BJ (cell line): ENCODE measurements at regions not wholly inside any gene's neighbourhood (a gene's known extent, or its start where the extent isn't known, plus 50 kb on each side); places are given as distances from the start of the nearest gene placed in this dataset.

Experiments
- CTCF ChIA-PET: fragments of 350-600 bp; formaldehyde crosslinking; extraction: SDS; loops from one replicate; lab custom pipeline; 2021; ENCODE audit warnings: antibody characterized with exemption, inconsistent platforms; lab: Yijun Ruan, JAX
- POLR2A ChIA-PET: fragments of 300-600 bp; sonication (Branson Sonifier 250); formaldehyde crosslinking; extraction: SDS; loops from one replicate; lab custom pipeline; 2021; ENCODE audit warnings: antibody characterized with exemption; lab: Charles Lee
- DNase-seq: peaks from one replicate; pipeline ENCODE4 v3.0.0-alpha.2; 2011; ENCODE audit warnings: low read depth
- H3K27me3 ChIP-seq: 2 replicates; pipeline ENCODE4 v1.6.0; 2011; ENCODE audit warnings: low read length; ENCODE audit not compliant: control insufficient read depth, insufficient read depth
- H3K36me3 ChIP-seq: 2 replicates; pipeline ENCODE4 v1.5.1; 2011; ENCODE audit warnings: low read length; ENCODE audit not compliant: control insufficient read depth, insufficient read depth
- H3K4me3 ChIP-seq: 2 replicates; pipeline ENCODE4 v1.5.1; 2011; ENCODE audit warnings: low read depth, mild to moderate bottlenecking, control low read depth, low read length
- TF ChIP-seq, protein P1 (sequence below): IDR thresholded peaks from 2 replicates; pipeline ENCODE4 v1.5.1; 2011; ENCODE audit warnings: low read depth, mild to moderate bottlenecking, control low read depth, inconsistent platforms, low read length, moderate library complexity; ENCODE audit not compliant: insufficient read depth

DNA sequence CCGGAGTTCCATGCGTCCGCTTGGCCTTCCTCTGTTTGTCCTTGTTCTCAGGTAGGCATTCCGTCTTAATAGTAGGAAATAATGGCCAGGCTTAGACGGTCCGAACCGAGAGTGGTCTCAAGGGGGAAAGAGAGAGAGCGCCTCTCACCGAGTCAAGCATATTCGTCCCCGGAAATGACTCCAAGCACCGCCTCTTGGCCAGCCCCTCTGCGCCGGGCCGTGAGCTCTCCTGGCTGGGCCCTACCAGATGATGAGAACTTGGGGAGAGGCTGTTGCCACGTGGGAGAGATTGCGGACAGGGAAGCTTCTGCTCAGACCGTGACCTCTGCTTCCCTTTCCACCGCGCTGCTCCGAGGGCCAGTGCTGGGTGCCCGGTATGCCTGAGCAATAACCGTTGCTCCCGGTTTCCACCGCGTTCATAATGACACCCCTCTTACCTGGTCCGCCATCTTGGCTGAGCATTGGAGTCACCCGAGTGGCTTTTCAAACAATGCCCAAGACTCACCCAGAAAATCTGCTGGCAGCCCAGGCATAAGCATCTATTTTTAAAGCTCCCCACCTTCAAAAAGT lies 251.1 kb upstream of the SHH start:
- POLR2A ChIA-PET: no interaction called here
- Histone ChIP-seq H3K27me3 (no peaks in the 10 kb centered on the region), H3K4me3 (no peak overlapping the region), H3K36me3 (no peaks in the 10 kb centered on the region)
- CTCF ChIA-PET: no interaction called here
- TF ChIP-seq, protein P1, sequence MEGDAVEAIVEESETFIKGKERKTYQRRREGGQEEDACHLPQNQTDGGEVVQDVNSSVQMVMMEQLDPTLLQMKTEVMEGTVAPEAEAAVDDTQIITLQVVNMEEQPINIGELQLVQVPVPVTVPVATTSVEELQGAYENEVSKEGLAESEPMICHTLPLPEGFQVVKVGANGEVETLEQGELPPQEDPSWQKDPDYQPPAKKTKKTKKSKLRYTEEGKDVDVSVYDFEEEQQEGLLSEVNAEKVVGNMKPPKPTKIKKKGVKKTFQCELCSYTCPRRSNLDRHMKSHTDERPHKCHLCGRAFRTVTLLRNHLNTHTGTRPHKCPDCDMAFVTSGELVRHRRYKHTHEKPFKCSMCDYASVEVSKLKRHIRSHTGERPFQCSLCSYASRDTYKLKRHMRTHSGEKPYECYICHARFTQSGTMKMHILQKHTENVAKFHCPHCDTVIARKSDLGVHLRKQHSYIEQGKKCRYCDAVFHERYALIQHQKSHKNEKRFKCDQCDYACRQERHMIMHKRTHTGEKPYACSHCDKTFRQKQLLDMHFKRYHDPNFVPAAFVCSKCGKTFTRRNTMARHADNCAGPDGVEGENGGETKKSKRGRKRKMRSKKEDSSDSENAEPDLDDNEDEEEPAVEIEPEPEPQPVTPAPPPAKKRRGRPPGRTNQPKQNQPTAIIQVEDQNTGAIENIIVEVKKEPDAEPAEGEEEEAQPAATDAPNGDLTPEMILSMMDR: no peak
- no peak for DNase-seq

- TF ChIP-seq, protein P1: no peak
- H3K4me3 ChIP-seq: no peak overlapping the region
- CTCF ChIA-PET: no interaction called here
- POLR2A ChIA-PET: no interaction called here
- no peak for DNase-seq
- H3K36me3 ChIP-seq: no peaks in the 10 kb centered on the region
- H3K27me3 ChIP-seq: no peaks in the 10 kb centered on the region
These were observed 250.0 kb upstream of the SHH start for GRCh38 chr7:156062286-156062685.

- Histone ChIP-seq H3K27me3 (no peaks in the 10 kb centered on the region), H3K4me3 (no peak overlapping the region), H3K36me3 (no peaks in the 10 kb centered on the region)
- DNase-seq: no peak
- ChIA-PET POLR2A (no interaction called here), CTCF (no interaction called here)
- TF ChIP-seq, protein P1: no peak
These were observed 249.5 kb upstream of the SHH start for GRCh38 chr7:156061689-156062255.

GRCh38 chr7:156060925-156061324 lies 248.7 kb upstream of the SHH start:
- Histone ChIP-seq H3K36me3 (no peaks in the 10 kb centered on the region), H3K27me3 (no peaks in the 10 kb centered on the region), H3K4me3 (no peak overlapping the region)
- no peak for DNase-seq
- ChIA-PET CTCF (no interaction called here), POLR2A (no interaction called here)
- TF ChIP-seq, protein P1: no peak

DNA sequence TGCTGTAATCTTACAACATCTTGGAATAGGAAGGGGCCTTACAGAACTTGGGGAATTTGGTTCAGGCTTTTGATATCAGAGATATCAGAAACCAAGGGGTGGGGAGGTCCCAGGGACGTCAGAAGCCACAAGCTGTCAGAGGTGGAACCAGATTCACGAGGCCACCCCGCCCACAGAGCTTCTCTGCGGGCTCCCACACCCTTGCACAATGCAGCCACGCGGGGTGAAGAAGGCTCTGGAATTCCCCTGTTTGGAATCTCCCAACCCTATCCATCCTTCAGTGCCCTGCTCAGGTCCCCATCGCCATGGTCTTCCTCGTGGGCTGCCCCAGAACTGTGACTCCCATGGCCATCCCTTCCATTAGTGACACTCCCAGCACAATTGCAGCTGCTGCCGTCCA lies 247.1 kb upstream of the SHH start:
- H3K36me3 ChIP-seq: no peaks in the 10 kb centered on the region
- H3K27me3 ChIP-seq: no peaks in the 10 kb centered on the region
- no peak for DNase-seq
- CTCF ChIA-PET: no interaction called here
- TF ChIP-seq, protein P1: no peak
- POLR2A ChIA-PET: no interaction called here
- H3K4me3 ChIP-seq: no peak overlapping the region
